ENCODE measurements at regions not wholly inside any gene's neighbourhood (a gene's known extent, or its start where the extent isn't known, plus 50 kb on each side); places are given as distances from the start of the nearest gene placed in this dataset.

DNA sequence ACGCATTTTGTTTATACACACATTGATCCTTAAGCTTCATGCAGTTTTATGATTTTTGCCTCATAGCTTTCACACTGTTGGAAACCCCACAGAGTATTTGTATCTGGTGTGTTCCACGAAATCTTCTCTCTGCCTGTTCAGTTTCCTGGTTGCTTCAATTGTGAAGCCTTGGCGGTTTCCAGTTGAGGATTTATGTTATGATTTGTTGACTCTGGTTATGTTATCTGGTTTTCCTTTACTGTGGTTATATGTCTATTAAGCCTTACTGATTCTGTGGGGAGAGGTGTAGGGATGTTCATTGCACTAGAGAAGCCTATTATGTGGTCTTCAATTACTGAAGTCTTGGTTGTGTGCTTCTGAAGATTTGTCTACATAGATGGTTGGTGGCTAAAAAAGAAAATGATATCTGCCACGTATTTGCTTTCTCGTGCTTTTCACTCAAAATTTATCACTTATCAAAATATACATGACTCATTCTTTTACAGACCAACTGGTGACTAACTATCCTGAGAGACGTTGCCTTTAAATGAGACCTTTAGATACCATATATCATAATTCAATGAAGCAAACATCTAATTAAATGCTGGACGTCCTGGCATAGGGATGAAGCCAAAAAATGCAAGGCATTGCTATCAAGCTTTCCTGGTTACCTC is 488.0 kb upstream of the B3GALT2 start:
- TF ChIP-seq, protein P1, sequence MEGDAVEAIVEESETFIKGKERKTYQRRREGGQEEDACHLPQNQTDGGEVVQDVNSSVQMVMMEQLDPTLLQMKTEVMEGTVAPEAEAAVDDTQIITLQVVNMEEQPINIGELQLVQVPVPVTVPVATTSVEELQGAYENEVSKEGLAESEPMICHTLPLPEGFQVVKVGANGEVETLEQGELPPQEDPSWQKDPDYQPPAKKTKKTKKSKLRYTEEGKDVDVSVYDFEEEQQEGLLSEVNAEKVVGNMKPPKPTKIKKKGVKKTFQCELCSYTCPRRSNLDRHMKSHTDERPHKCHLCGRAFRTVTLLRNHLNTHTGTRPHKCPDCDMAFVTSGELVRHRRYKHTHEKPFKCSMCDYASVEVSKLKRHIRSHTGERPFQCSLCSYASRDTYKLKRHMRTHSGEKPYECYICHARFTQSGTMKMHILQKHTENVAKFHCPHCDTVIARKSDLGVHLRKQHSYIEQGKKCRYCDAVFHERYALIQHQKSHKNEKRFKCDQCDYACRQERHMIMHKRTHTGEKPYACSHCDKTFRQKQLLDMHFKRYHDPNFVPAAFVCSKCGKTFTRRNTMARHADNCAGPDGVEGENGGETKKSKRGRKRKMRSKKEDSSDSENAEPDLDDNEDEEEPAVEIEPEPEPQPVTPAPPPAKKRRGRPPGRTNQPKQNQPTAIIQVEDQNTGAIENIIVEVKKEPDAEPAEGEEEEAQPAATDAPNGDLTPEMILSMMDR (IDR thresholded peaks at IDR 0.05; ENCODE audit: low read depth, low read length, poor library complexity, severe bottlenecking) = no peak
- no peak for TF ChIP-seq EZH2phosphoT487 (IDR thresholded peaks at IDR 0.05; ENCODE audit: borderline replicate concordance, low read length)
